GM19328 (cell line): ENCODE measurements at regions not wholly inside any gene's neighbourhood (a gene's known extent, or its start where the extent isn't known, plus 50 kb on each side); places are given as distances from the start of the nearest gene placed in this dataset.
"Not testable (repeated sequence)": the region's sequence is repeated elsewhere in the genome, so short reads cannot be mapped to it uniquely, and the experiment has no call there.

ENCODE experiments used
- ATAC-seq: cut with Tn5 transposase; IDR thresholded peaks from one replicate; pipeline ENCODE4 v1.9.1; 2021; ENCODE audit warnings: mild to moderate bottlenecking, moderate library complexity; ENCODE audit not compliant: unreplicated experiment

DNA sequence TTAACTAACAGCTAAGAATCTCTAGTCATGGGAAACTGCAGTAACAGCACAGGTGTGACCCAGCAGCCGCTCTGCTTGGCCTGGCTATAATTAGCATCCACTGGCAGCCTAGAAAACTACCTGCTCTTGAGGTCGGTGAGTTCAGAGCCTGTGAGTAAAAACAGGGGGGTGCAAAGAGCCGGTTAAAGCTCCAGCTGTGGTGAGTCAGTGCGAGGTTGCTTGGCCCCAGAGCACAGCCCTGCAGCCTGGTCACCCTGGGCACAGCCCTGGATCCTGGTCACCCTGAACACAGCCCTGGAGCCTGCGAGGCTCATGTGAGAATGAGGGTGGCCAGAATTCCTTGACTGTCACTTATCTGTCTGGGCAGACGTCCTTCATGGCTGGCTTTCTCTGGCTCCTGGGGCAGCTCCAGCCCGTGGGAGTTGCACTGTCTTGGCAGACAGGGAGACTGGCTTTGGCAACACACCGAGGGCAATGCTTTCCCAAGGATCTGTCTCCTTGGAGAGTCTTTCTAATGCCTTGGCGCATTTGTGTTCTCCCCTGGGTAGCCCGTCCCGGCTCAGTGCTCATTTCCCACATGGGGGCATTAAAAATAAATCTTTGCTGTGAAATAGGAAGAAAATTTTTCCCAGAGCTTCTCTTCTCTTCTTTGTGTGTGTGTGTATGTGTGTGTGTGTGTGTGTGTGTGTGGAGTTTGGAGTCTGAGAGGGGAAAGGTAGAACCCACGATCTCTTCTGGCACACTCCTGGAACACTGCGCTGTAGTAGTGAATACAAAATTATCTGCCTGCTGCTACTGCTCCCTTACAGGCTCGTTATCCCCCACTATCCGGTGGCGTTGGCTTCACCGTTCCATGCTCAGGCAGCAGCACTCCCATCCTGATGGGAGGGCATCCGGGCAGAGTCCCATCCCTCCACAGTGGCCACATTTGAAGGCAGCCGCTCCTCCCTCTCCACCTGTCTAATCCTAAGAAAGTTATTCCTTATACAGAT, 250.2 kb upstream of the MEX3C start:
- ATAC-seq = no peak

DNA sequence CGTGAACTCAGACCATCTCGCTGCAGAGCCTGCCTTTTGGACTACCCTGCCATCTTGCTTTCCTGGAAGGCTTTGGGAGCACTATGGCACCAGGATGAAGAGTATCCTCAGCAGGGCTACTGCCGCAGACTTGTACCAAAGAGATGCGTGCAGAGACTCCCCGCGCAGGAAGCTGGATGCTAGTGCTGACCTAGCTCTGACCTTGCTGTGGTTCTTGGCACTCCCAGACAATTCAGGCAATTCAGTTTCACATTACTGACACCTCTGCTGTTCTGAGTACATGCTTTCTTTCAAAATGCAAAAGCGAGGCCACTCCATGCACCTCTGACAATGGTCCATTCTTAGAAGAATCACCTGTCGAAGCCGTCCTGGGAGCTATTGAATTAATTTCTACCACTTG, 251.5 kb upstream of the MEX3C start:
- ATAC-seq = no peak

DNA sequence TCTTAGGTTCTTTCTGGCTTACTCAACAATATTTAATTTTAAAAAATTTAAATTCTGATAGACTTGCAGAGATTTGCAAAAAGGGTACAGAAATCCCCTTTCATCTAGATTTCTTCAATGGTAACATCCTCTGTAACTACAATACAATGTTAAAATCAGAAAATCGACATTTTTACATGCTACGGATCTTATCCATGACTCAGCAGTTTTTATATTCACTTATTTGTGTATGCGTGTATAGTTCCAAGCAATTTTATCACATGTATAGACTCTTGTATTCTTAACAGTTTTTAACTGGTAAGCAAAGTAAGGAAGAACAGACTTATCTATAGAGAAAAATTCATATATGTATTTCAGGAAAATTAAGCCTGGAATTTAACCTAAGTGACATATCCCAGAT, 256.1 kb upstream of the MEX3C start:
- ATAC-seq = no peak

DNA sequence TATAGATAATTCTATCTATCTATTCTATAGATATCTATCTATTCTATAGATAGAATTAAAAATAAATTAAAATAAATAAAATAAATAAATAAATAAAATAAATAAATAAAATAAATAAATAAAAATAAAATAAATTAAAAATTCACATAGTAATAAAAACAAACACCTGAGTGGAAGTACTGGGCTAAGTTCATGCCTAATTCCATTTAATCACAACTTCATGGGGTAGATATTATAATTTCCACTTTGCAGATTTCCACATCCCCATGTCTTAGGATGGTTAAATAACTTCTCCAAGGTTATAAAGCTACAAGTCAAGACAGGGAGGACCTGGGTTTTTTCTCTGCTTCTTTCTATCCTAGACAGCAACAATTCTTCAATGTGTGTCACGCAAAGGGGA, 261.4 kb upstream of the MEX3C start:
- no peak for ATAC-seq

DNA sequence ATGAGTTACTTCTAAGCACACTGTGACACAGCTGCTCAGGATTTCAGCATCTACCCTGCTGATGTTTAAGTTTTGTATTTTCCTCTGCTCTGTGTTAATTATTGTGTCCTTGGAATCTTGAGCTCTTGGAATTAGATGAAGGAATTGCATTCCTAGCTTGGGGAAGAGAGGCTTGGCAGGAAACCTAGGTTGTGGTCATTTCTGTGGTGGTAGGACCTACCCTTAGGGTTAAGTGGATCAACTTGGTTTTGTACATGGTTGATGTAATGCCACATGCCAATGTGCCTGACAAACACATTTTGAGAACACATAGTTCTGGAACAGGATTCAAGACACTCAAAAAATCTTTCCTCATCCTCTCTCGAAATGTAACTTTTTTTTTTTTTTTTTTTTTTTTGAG, 264.5 kb upstream of the MEX3C start:
- ATAC-seq = no peak

DNA sequence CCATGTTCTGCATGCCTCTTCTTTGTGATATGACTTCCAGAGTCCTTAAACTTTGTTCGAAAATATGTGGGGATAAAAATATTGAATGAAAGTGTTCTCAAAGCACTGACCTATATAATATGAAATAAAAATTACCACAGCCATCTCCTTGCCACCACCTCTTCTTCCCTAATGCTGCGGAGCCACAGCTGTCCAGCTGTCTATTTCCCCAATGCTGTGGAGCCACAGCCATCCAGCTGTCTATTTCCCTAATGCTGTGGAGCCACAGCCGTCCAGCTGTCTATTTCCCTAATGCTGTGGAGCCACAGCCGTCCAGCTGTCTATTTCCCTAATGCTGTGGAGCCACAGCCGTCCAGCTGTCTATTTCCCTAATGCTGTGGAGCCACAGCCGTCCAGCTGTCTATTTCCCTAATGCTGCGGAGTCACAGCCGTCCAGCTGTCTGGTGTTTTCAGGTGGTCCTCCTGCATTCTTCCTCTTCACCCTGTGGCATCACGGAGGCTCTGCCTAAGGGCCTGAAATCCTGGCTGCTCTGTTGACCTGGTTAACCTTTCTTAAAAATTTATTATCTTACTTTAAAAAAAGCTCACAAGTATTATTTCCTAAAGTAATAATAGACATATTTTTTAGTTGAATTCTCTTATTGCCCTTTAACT, 266.1 kb upstream of the MEX3C start:
- ATAC-seq = no peak

DNA sequence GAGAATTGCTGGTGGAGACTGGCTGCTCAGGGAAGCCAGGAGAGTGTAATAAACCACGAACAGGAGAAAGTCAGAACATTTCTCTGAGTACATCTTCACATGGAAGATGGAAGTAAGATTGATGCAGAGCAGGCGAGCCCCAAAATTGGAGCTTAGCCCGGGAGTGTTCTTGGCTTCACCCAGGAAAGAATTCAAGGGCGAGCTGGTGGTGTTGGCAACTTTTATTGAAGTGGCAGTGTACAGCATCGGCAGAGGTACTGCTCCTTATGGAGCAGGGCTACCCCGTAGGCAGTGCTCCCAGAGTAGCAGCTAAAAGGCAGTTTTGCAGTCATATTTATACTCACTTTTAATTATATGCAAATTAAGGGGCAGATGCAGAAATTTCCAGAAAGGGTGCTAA, 281.4 kb upstream of the MEX3C start:
- no peak for ATAC-seq

DNA sequence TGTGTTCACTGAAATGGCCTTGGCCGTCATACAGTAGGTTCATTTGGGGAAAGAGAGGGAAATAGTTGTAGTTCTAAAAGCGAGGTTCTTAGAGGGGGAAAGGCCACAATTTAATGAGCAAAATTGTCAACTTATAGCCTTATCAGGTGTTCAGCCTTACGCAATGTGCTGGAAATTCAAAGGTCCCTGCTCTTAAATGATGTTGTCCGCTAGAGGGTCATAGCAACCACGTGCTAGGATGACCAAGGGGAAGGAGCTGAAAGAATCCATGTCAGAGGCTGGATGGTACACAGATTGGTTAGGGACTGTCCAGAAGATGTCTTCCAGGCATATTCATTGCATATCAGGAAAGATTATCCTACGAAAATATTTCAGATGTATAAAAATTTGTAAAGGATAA, 282.3 kb upstream of the MEX3C start:
- ATAC-seq = no peak

DNA sequence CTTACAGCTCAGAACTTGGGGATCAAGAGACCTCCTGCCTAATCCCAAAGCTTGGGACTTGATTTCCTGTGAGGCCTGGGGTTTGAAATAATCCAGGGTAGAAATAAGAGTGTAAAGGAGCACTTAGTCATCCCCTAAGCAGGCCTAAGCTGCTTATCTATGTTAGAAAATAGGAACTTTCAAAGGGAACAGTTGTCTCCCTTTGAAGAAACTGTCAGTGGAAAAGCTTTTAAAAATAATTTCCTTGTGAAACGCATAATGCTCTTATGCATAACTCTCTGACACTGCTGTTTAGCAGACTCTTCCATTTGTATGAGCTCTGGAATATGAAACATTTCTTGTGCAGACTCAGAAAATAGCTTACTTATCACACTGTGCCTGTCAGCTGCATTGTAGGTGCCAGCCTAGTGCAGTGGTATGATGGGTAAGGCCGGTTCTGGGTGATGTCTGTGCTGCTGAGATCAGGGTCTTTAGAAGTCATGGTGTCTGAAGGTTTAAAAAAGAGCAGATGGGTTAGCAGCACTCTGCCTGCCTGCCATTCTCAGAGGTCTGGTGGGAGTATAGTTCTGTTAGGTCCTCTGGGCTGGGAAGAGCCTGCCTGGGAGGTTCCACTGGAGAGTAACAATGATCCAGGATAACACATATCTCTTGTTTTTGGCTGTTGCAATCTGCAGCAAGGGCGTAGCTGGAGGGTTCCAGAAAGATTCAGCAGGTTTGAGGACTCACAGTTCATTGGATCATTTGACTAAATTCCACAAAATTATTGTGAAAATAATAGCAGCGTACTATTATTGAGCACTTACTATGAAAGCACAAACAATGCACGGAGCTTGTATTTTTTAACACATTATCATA, 283.2 kb upstream of the MEX3C start:
- no peak for ATAC-seq

DNA sequence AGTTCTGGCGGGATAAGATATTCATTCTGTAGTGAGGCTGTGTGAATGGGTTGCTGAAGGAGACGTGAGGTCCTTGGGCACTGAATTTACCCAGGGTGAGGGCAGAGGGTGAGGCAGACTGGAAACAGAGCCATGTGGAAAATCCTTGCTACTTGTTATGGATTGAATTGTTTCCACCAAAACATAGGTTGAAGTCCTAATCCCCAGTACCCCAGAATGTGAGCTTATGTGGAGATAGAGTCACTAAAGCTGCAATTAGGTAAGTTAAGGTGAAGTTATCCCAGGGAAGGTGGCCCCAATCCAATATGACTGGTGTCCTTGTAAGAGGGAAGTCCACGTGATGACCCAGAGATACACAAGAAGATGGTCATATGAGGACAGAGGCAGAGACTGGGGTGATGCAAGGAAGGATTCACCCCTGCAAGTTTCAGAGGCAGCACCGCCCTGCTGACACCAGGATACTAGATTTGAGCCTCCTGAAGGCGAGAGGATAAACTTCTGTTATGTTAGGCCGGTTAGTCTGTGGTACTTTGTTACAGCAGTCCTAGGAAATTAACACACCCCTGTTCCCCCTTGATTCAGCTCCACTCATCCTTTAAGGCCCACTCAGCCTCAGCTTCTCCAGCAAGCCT, 289.4 kb upstream of the MEX3C start:
- ATAC-seq = no peak

DNA sequence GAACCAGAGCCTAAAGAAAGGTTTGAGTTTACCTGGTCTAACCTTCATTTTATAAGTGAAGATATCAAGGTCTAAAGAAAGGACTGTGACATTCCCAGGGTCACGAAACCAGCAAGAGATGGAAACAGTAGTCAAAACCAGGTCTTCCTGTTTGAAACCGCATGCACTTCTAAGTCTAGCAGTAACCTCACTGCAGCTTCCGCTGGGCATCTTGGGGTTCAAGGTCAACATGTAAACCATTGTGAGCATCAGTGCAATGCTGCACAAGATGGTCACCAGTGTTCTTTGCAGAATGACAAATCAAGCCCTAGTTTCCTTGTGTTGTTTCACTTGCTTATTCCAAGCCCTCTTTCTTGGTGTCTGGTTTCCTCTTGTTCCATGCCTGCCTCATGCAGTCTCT, 292.9 kb upstream of the MEX3C start:
- ATAC-seq = no peak

DNA sequence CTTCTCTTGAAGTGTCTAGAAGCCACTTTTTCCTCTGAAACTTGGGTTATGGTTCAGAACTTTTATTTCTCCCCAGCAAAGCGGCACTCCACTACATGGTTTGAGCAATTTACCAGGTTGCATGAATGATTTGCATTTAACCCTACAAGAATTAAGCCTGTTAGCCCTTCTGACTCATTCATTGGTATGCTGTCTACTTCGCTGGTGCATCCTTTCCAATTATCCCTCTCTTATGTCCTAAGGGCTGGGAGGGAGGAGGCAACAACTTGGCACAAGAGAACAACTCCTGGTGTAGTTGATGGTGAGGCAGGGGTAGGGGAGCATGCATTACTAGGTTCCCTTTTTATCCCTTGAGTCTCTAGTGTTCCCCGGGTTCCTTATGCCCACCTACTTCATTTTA, 293.4 kb upstream of the MEX3C start:
- ATAC-seq = no peak

DNA sequence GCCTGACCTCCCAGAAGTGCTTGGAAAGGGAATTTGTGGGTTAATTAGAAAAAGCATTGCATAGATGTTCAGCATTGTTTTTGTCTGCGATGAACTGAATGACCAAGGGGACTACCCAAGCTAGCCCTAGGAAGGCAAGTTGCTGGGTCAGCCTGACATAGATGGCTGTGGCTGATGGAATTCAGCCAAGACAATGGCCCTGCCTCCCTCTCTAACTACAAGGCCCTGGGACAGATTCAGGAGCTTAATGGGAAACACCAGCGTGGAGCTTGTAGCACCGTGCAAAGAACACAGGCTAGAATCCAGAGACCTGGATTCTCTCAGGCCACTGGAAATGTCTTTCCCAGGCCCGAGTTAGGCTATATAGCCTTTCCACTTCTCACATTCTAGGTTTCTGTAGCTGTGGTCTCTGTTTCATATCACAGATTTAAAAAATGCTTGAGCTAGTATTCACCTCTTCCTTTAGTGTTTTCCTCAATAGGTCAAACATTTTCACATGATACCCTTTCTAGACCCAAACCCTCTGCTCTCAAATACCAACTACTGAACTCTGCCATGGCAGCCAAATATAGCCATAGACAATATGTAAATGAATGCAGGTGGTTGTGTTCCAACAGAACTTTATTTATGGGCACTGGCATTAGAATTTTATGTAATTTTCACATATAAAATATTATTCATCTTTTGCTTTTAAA, 294.3 kb upstream of the MEX3C start:
- ATAC-seq = no peak

DNA sequence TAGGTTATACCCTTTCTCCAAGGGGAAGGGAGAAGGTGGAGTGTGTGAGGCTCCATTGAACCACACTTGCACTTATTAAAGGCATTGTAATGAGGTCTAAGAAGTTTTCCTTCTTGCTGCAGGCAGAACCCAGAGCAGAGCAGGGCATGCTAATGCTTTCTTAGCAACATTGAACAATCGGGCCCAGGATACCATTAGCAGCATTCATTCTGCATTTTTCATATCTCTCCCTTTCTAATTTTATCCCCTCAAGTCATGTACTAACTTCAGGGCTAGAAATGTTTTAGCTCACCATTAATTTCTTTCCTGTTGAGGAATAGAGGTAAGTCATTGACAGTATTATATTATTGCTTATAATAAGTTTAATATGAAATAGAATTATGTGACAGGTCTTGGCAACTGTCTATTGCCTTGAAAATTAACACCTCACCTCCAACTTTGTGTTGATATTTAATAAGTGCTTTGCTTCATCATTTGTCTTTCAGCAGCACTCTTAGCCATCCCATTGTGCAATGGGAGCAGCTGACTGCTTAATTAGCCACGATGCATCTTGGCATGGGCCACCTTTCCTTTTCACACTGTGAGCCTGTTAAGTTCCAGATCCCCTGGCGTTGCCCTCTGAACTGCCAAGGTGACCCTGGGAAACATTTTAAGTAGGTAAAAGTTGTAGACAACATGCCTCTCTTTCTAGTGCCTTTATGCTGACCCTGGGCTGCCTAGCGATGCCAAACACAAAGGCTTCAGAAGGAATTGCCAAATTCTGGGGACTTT, 300.8 kb upstream of the MEX3C start:
- no peak for ATAC-seq

DNA sequence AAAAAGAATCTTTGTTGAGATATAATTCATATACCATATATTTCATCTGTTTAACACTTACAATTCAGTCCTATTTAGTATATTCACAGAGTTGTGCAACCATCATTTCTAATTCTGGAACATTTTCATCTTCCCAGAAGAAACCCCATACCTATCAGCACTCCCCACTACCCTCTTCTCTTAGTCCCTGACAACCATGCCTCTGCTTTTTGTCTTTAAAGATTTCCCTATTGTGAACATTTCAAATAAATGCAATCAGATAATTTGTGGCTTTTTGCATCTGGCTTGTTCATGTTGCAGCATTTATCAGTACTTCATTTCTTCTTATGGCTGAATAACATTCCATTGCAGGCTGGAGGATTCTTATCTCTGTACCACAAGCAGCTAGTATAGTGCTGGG, 305.9 kb upstream of the MEX3C start:
- ATAC-seq = no peak

DNA sequence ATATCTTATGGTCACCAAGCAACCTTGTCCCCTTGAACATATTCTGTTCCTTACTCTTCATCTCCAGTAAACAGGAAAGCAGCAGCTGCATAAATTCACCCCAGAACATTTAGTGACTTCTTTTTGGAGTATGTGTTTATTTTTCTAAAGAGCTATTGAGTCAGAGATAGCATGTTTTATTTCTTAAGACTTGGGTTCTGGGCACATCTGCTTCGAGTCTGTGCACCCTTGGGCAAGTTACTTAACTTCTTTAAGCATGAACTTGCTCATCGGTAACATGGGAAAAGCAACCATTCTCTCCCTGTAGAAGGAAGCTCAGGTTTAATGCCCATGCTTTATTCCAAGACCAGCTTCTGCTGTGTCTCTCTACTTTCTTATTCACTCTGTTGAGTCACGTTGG, 309.3 kb upstream of the MEX3C start:
- no peak for ATAC-seq

DNA sequence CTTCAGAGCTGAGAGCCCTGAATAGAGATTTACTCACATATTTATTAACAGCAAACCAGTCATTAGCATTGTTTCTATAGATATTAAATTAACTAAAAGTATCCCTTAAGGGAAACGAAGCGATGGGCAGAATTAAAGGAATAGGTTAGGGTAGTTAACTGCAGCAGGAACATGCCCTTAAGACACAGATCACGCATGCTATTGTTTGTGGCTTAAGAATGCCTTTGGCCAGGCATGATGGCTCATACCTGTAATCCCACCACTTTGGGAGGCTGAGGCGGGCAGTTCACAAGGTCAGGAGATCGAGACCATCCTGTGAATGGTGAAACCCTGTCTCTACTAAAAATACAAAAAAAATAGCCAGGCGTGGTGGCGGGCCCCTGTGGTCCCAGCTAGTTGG, 310.9 kb upstream of the MEX3C start:
- ATAC-seq = not testable (repeated sequence)

DNA sequence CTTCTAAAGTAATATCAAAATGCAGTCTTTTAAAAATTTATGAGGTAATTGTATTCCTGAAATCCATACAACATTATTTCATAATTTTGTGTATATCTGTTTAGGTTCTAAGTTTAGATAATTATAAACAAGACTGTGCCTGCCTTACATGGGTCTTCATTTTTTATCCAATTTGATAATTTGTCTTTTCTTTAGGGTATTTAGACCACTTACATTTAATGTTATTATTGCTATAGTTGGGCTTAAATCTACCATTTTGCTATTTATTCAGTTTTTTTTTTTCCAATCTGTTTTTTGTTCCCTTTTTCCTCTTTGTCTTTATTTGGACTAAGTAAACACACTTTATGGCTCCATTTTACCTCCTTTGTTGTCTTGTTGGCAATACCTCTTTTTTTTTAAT, 312.5 kb upstream of the MEX3C start:
- no peak for ATAC-seq

DNA sequence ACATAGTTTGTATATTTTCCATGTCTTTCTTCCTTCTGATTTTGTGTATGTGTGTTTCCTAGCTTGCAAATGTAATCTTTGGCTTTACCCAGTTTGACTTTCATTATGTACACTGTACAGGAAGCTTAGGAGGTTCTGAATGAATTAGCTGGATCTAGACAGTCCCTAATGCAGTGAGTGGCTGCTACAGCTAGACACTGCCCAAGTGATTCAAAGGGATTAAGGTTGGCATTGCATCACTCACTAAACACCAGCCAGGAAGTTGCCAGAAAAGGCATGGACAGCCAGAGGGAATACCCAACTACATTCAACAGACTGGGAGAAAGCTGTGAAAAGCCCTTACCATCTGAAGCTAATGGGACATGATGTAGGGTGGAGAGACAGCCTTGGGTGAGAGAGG, 316.0 kb upstream of the MEX3C start:
- no peak for ATAC-seq

DNA sequence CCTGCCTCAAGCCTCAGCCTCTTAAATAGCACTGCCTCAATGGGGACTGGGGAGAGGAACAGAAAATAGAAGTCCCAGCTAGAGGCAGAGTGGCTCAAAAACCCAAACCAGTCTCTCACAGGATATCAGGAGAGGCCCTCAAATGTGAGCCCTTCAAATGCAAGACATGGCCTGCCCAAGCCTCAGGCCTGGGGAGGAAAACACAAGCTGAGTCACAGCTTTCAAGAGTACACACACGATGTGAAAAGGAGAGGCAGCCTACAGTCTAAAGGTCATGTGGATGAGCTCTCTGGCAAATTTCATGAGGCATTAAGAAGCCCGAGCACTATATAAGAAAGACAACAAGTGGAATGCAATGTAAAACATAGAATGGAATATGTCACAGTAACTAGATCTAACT, 316.6 kb upstream of the MEX3C start:
- ATAC-seq = no peak
